IMR-90 (cell line): ENCODE measurements at regions not wholly inside any gene's neighbourhood (a gene's known extent, or its start where the extent isn't known, plus 50 kb on each side); places are given as distances from the start of the nearest gene placed in this dataset.

ENCODE experiments used
- ATAC-seq: fragments of 200-7000 bp; cut with Tn5 transposase; 2 replicates; pipeline ENCODE4 v1.9.1; 2020; ENCODE audit warnings: low read depth, mild to moderate bottlenecking, moderate library complexity
- BruUV-seq: library from RNA; stranded (reverse); fragments of 400-500 nt; replicated peaks from 2 replicates; lab custom pipeline; 2021; lab: Mats Ljungman, UMichigan
- CTCF ChIA-PET: fragments of 300-600 bp; formaldehyde crosslinking; extraction: SDS; loops from one replicate; lab custom pipeline; 2021; ENCODE audit warnings: antibody characterized with exemption; lab: Yijun Ruan, JAX
- POLR2A ChIA-PET: fragments of 300-600 bp; sonication (Branson Sonifier 250); formaldehyde crosslinking; loops from one replicate; lab custom pipeline; 2022; ENCODE audit warnings: antibody characterized with exemption; ENCODE audit not compliant: unreplicated experiment; lab: Charles Lee
- DNase-seq: peaks from one replicate; pipeline ENCODE4 v3.0.0; 2013
- H2AFZ ChIP-seq: replicated peaks from 2 replicates; pipeline ENCODE3; 2013; ENCODE audit warnings: low read length, mild to moderate bottlenecking; ENCODE audit not compliant: poor library complexity
- H2AK5ac ChIP-seq: 2 replicates; pipeline ENCODE4 v1.6.1; 2013; ENCODE audit warnings: low read depth, low read length, inconsistent platforms
- H2AK9ac ChIP-seq: replicated peaks from 2 replicates; pipeline ENCODE3; 2013; ENCODE audit warnings: mild to moderate bottlenecking, low read depth, low read length, moderate library complexity; ENCODE audit not compliant: poor library complexity
- H2BK120ac ChIP-seq: 2 replicates; pipeline ENCODE4 v1.6.1; 2013; ENCODE audit warnings: low read depth, low read length, inconsistent platforms
- H2BK15ac ChIP-seq: 3 replicates; pipeline ENCODE4 v1.6.1; 2013; ENCODE audit warnings: low read depth, low read length, inconsistent platforms
- H2BK20ac ChIP-seq: 2 replicates; pipeline ENCODE4 v1.6.1; 2013; ENCODE audit warnings: low read depth, mild to moderate bottlenecking, inconsistent platforms, low read length, moderate library complexity
- H2BK5ac ChIP-seq: 2 replicates; pipeline ENCODE4 v1.6.1; 2013; ENCODE audit warnings: mild to moderate bottlenecking, low read depth, low read length, inconsistent platforms; ENCODE audit not compliant: poor library complexity, severe bottlenecking
- H3K14ac ChIP-seq: replicated peaks from 2 replicates; pipeline ENCODE4 v1.6.1; 2013; ENCODE audit warnings: low read depth, low read length, inconsistent platforms
- H3K18ac ChIP-seq: 2 replicates; pipeline ENCODE4 v1.6.1; 2013; ENCODE audit warnings: low read depth, low read length, control low read depth
- H3K23ac ChIP-seq: 2 replicates; pipeline ENCODE4 v1.6.1; 2013; ENCODE audit warnings: low read depth, low read length, inconsistent platforms
- H3K27ac ChIP-seq: 2 replicates; pipeline ENCODE4 v1.5.1; 2013; ENCODE audit warnings: mild to moderate bottlenecking, control low read depth, low read length; ENCODE audit not compliant: insufficient read depth
- H3K27me3 ChIP-seq: 2 replicates; pipeline ENCODE4 v1.6.1; 2013; ENCODE audit warnings: low read length; ENCODE audit not compliant: control insufficient read depth, insufficient read depth
- H3K36me3 ChIP-seq: 2 replicates; pipeline ENCODE4 v1.6.1; 2013; ENCODE audit warnings: low read length, mixed read lengths; ENCODE audit not compliant: control insufficient read depth, insufficient read depth
- H3K4ac ChIP-seq: 2 replicates; pipeline ENCODE4 v1.6.1; 2013; ENCODE audit warnings: low read depth, low read length, inconsistent platforms
- H3K4me1 ChIP-seq: 2 replicates; pipeline ENCODE4 v1.6.1; 2013; ENCODE audit warnings: low read length, mixed read lengths; ENCODE audit not compliant: control insufficient read depth, insufficient read depth
- H3K4me2 ChIP-seq: 2 replicates; pipeline ENCODE4 v1.6.1; 2013; ENCODE audit warnings: low read depth, mild to moderate bottlenecking, control low read depth, low read length, moderate library complexity
- H3K4me3 ChIP-seq: 2 replicates; pipeline ENCODE4 v1.5.1; 2013; ENCODE audit warnings: low read depth, mild to moderate bottlenecking, control low read depth, low read length, moderate library complexity; ENCODE audit not compliant: insufficient read depth
- H3K56ac ChIP-seq: 2 replicates; pipeline ENCODE4 v1.6.1; 2013; ENCODE audit warnings: low read length, inconsistent platforms; ENCODE audit not compliant: insufficient read depth; ENCODE audit errors: extremely low read depth
- H3K79me1 ChIP-seq, 2 experiments: 2 replicates each; pipeline ENCODE4 v1.6.1; 2013; ENCODE audit warnings: low read length in 2 of 2, inconsistent platforms in 1 of 2, low read depth in 1 of 2
- H3K9ac ChIP-seq: 2 replicates; pipeline ENCODE4 v1.6.1; 2013; ENCODE audit warnings: low read depth, low read length, control low read depth
- H3K9me1 ChIP-seq: 2 replicates; pipeline ENCODE4 v1.6.1; 2013; ENCODE audit warnings: low read length, inconsistent platforms; ENCODE audit not compliant: insufficient read depth
- H3K9me3 ChIP-seq: 2 replicates; pipeline ENCODE4 v1.6.1; 2013; ENCODE audit warnings: low read length; ENCODE audit not compliant: control insufficient read depth, insufficient read depth
- H4K20me1 ChIP-seq: 2 replicates; pipeline ENCODE4 v1.6.1; 2013; ENCODE audit warnings: low read length, inconsistent platforms; ENCODE audit not compliant: insufficient read depth
- H4K5ac ChIP-seq: 2 replicates; pipeline ENCODE4 v1.6.1; 2013; ENCODE audit warnings: mild to moderate bottlenecking, low read depth, low read length, control low read depth
- H4K8ac ChIP-seq, 2 experiments: 2 replicates each; pipeline ENCODE4 v1.6.1; 2013; ENCODE audit warnings: low read depth in 2 of 2, low read length in 2 of 2, control low read depth in 1 of 2, inconsistent platforms in 1 of 2
- H4K91ac ChIP-seq: 2 replicates; pipeline ENCODE4 v1.6.1; 2013; ENCODE audit warnings: low read depth, low read length, inconsistent platforms; ENCODE audit not compliant: insufficient read depth
- RAD21 ChIP-seq: IDR thresholded peaks from 2 replicates; pipeline ENCODE4 v1.6.1; 2012; ENCODE audit warnings: low read length, improper control_type of control experiment
- WGBS, 2 experiments: methylation state at CpG; one replicate each; pipeline versions ENCODE4 v1.1.5 to v1.1.7; 2013; ENCODE audit warnings: missing lambda C conversion rate in 2 of 2; ENCODE audit not compliant: insufficient read length in 1 of 2; ENCODE audit errors: extremely low coverage in 2 of 2; 5-methylcytosine and 5-hydroxymethylcytosine counted together
- dilution Hi-C: fragments of 300-500 bp; cut with HindIII; formaldehyde crosslinking; loops from one replicate; pipeline ENCODE4 v1.14.3; 2018; ENCODE audit warnings: low sequenced_read_pairs; ENCODE audit not compliant: unreplicated experiment
- in situ Hi-C: fragments of 300-500 bp; cut with MboI; formaldehyde crosslinking; loops from 3 replicates; pipeline ENCODE4 v1.14.3; 2019; ENCODE audit warnings: low sequenced_read_pairs, inconsistent platforms, mixed read lengths
- intact Hi-C: fragments of 100-400 bp; cut with micrococcal nuclease; formaldehyde crosslinking; loops from 2 replicates; pipeline ENCODE4 v1.10.0; 2022

DNA sequence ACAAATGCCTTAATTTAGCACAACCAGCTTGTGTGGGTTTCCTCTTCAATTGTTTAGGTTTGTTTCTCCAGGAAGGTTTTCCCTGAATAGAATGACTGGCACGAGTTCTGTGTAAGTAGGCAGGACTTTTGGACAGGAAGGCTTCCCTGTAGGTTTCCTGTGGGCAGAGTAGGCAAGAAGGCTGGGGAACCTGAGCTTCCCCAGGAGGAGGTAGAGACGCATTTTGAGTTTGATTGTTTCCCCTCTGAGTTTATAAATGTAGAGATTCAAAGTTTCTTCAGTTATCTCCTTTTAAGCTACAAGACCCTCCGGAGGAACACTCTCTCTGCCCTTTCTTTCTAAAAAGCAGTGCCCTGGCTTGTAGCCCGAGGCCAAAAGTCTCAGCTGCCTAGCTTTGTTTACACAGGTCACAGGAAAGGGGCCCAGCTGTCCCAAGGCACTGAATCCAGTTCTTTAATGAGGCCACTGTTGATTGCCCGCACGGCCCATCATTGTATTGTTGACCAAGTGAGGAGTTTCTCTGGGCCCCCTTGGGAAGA is 66.6 kb upstream of the RDX start:
- no peak overlapping the region; the same call in 1 of the 2 replicates for H3K18ac ChIP-seq
- TF ChIP-seq RAD21: no peak
- H3K14ac ChIP-seq: peak overlapping the region; percentile 14; the same call in 1 of the 2 replicates
- peak overlapping the region; percentile 53; the same call in 1 of the 2 replicates for H4K5ac ChIP-seq
- no peak overlapping the region for H2BK15ac ChIP-seq
- H3K27ac ChIP-seq: no peak overlapping the region
- H3K4me1 ChIP-seq: peaks cover 4% of the 10 kb centered on the region
- no peaks in the 10 kb centered on the region for H3K79me1 ChIP-seq
- H3K4me3 ChIP-seq: no peak overlapping the region
- no peaks in the 10 kb centered on the region for H3K9me3 ChIP-seq
- H3K9me1 ChIP-seq: peaks cover 8% of the 10 kb centered on the region; the same call in 1 of the 2 replicates
- intact Hi-C loops: no loop called here
- no peak overlapping the region for H3K9ac ChIP-seq
- no peak overlapping the region; the same call in 1 of the 2 replicates for H4K91ac ChIP-seq
- H2AK5ac ChIP-seq: no peak overlapping the region
- peak overlapping the region; percentile 32; the same call in 1 of the 2 replicates for H3K4ac ChIP-seq
- peak overlapping the region; percentile 31; the same call in 1 of the 2 replicates for H2BK20ac ChIP-seq
- H3K36me3 ChIP-seq: no peaks in the 10 kb centered on the region
- DNase-seq (no peak), ATAC-seq (peak; percentile 37)
- WGBS, 2 experiments: 0% methylated on average over 1 of the region's 6 CpGs; no CpG with 5 or more reads in 1 of the 2 experiments
- no peak overlapping the region for H2AK9ac ChIP-seq
- ChIA-PET POLR2A (interaction anchor here (0.6 kb wide), 1 partner anchor 64 kb away, joined by 3 read pairs; no protein-coding TSS in a partner anchor), CTCF (interaction anchor here (1.5 kb wide), 1 partner anchor 162 kb away, joined by 5 read pairs; no protein-coding TSS in a partner anchor)
- H3K4me2 ChIP-seq: peak overlapping the region; percentile 31; the same call in 1 of the 2 replicates
- no peaks in the 10 kb centered on the region for H4K20me1 ChIP-seq
- dilution Hi-C loops: no loop called here
- peak overlapping the region; percentile 13; the same call in 1 of the 2 replicates for H2BK120ac ChIP-seq
- BruUV-seq: no TSS peak
- peak overlapping the region; percentile 23 to 79; a peak in 2 of 4 replicates for H4K8ac ChIP-seq
- H3K23ac ChIP-seq: no peak overlapping the region
- in situ Hi-C loops: loop anchor here (25.0 kb wide), 1 partner anchor 501 kb away; no protein-coding TSS in a partner anchor
- no peak overlapping the region for H2BK5ac ChIP-seq
- peak overlapping the region; percentile 87 for H2AFZ ChIP-seq
- H3K27me3 ChIP-seq: no peaks in the 10 kb centered on the region
- H3K56ac ChIP-seq: no peak overlapping the region
